MM.1S (cell line): ENCODE measurements at regions not wholly inside any gene's neighbourhood (a gene's known extent, or its start where the extent isn't known, plus 50 kb on each side); places are given as distances from the start of the nearest gene placed in this dataset.

Source experiments
- EZH2 ChIP-seq: fragments of 300-600 bp; sonication (generic); optimal IDR thresholded peaks from 2 replicates; pipeline ENCODE3; 2017; ENCODE audit warnings: low read depth, mild to moderate bottlenecking, antibody characterized with exemption, low read length, mixed read lengths
- EZH2phosphoT487 ChIP-seq: fragments of 300-600 bp; sonication (generic); IDR thresholded peaks from 2 replicates; pipeline ENCODE4 v1.6.1; 2018; ENCODE audit warnings: antibody characterized with exemption, low read length
- TF ChIP-seq, protein P1 (sequence below): fragments of 300-600 bp; sonication (generic); IDR thresholded peaks from 2 replicates; pipeline ENCODE4 v1.5.1; 2016; ENCODE audit warnings: antibody characterized with exemption, low read length, mixed read lengths

DNA sequence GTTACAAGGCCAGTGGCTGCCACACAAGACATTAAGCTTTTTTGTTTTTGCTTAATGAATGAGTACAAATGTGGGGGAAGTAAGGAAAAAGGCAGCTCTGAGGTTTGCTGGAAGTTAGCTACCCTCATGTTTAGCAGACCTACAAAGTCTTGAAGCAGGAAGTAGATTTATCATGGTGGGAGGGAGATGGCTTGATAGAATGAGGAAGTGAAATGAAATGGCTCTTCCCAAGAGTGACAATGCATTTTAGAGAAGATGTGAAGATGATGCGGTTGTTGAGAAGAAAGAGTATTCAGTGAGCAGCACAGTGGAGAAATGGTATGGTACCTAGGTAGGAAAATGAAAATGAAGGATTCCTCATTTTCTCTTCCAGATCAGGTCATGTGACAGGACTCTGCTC is 108.0 kb downstream of the SLIT2 start:
- TF ChIP-seq, protein P1, sequence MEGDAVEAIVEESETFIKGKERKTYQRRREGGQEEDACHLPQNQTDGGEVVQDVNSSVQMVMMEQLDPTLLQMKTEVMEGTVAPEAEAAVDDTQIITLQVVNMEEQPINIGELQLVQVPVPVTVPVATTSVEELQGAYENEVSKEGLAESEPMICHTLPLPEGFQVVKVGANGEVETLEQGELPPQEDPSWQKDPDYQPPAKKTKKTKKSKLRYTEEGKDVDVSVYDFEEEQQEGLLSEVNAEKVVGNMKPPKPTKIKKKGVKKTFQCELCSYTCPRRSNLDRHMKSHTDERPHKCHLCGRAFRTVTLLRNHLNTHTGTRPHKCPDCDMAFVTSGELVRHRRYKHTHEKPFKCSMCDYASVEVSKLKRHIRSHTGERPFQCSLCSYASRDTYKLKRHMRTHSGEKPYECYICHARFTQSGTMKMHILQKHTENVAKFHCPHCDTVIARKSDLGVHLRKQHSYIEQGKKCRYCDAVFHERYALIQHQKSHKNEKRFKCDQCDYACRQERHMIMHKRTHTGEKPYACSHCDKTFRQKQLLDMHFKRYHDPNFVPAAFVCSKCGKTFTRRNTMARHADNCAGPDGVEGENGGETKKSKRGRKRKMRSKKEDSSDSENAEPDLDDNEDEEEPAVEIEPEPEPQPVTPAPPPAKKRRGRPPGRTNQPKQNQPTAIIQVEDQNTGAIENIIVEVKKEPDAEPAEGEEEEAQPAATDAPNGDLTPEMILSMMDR: no peak
- no peak for TF ChIP-seq EZH2
- no peak for TF ChIP-seq EZH2phosphoT487
